Gastroesophageal sphincter (tissue), 3 donors: ENCODE measurements at regions not wholly inside any gene's neighbourhood (a gene's known extent, or its start where the extent isn't known, plus 50 kb on each side); places are given as distances from the start of the nearest gene placed in this dataset.

Source experiments
- CTCF ChIP-seq, 4 experiments: fragments of 200-600 bp in 2 of 4; fragments of 450-650 bp in 2 of 4; sonication (generic) in 1 of 4; IDR thresholded peaks; one replicate each; pipeline ENCODE4 v1.5.1; 2017 to 2019; ENCODE audit warnings: antibody characterized with exemption in 4 of 4, mild to moderate bottlenecking in 2 of 4, moderate library complexity in 2 of 4
- EP300 ChIP-seq: sonication (generic); formaldehyde crosslinking; IDR thresholded peaks from one replicate; pipeline ENCODE4 v1.6.1; 2017; ENCODE audit warnings: antibody characterized with exemption, mild to moderate bottlenecking
- POLR2A ChIP-seq, 2 donors: fragments of 450-650 bp; IDR thresholded peaks; one replicate each; pipeline ENCODE4 v1.6.1; 2017; ENCODE audit warnings: antibody characterized with exemption in 2 of 2, mild to moderate bottlenecking in 2 of 2, moderate library complexity in 1 of 2
- POLR2AphosphoS5 ChIP-seq: sonication (generic); formaldehyde crosslinking; IDR thresholded peaks from one replicate; pipeline ENCODE4 v1.6.1; 2017; ENCODE audit warnings: antibody characterized with exemption

GRCh38 chr3:8276056-8276455 lies 225.6 kb upstream of the LMCD1 start:
- no peak for TF ChIP-seq CTCF (IDR thresholded peaks at IDR 0.05)
- no peak for TF ChIP-seq POLR2AphosphoS5
- no peak for TF ChIP-seq EP300
- TF ChIP-seq POLR2A (IDR thresholded peaks at IDR 0.05), result no peak
